H9 (cell line): ENCODE measurements at regions not wholly inside any gene's neighbourhood (a gene's known extent, or its start where the extent isn't known, plus 50 kb on each side); places are given as distances from the start of the nearest gene placed in this dataset.
"Not testable (repeated sequence)": the region's sequence is repeated elsewhere in the genome, so short reads cannot be mapped to it uniquely, and the experiment has no call there.

Source experiments
- DNase-seq: peaks from one replicate; pipeline ENCODE4 v3.0.0-alpha.2; 2017
- H2AFZ ChIP-seq: one replicate; pipeline ENCODE4 v1.6.1; 2013; ENCODE audit warnings: mild to moderate bottlenecking, low read length, control low read depth, moderate library complexity
- H2AK5ac ChIP-seq: 2 replicates; pipeline ENCODE4 v1.6.1; 2013; ENCODE audit warnings: low read length, control low read depth, mixed read lengths; ENCODE audit not compliant: insufficient read length
- H2BK120ac ChIP-seq: one replicate; pipeline ENCODE4 v1.6.1; 2013; ENCODE audit warnings: low read depth, mild to moderate bottlenecking, low read length, control low read depth, inconsistent platforms; ENCODE audit not compliant: poor library complexity, severe bottlenecking
- H2BK12ac ChIP-seq: 2 replicates; pipeline ENCODE4 v1.6.1; 2013; ENCODE audit warnings: low read length, control low read depth, mixed read lengths, low read depth; ENCODE audit not compliant: insufficient read length
- H2BK15ac ChIP-seq: 2 replicates; pipeline ENCODE4 v1.6.1; 2013; ENCODE audit warnings: low read depth, low read length, control low read depth
- H2BK20ac ChIP-seq: one replicate; pipeline ENCODE4 v1.6.1; 2013; ENCODE audit warnings: low read depth, mild to moderate bottlenecking, low read length, control low read depth, inconsistent platforms; ENCODE audit not compliant: poor library complexity, severe bottlenecking
- H2BK5ac ChIP-seq: 2 replicates; pipeline ENCODE4 v1.6.1; 2013; ENCODE audit warnings: low read length, control low read depth, mixed read lengths; ENCODE audit not compliant: insufficient read length
- H3K14ac ChIP-seq: 2 replicates; pipeline ENCODE4 v1.6.1; 2013; ENCODE audit warnings: low read length, control low read depth; ENCODE audit not compliant: insufficient read depth
- H3K18ac ChIP-seq: 2 replicates; pipeline ENCODE4 v1.6.1; 2013; ENCODE audit warnings: low read depth, mild to moderate bottlenecking, mixed read lengths, low read length, control low read depth; ENCODE audit not compliant: insufficient read length
- H3K23ac ChIP-seq: 2 replicates; pipeline ENCODE4 v1.6.1; 2013; ENCODE audit warnings: low read length, control low read depth, mixed read lengths, low read depth; ENCODE audit not compliant: insufficient read length
- H3K23me2 ChIP-seq: 2 replicates; pipeline ENCODE4 v1.6.1; 2013; ENCODE audit warnings: low read depth, mild to moderate bottlenecking, mixed read lengths, low read length, control low read depth; ENCODE audit not compliant: insufficient read length, poor library complexity, severe bottlenecking
- H3K27ac ChIP-seq: 2 replicates; pipeline ENCODE4 v1.5.1; 2013; ENCODE audit warnings: low read length, control low read depth, mixed read lengths, low read depth; ENCODE audit not compliant: insufficient read length
- H3K27me3 ChIP-seq: 2 replicates; pipeline ENCODE4 v1.6.1; 2013; ENCODE audit warnings: low read length, control low read depth, inconsistent platforms; ENCODE audit not compliant: insufficient read depth
- H3K4ac ChIP-seq: 2 replicates; pipeline ENCODE4 v1.6.1; 2013; ENCODE audit warnings: low read depth, mild to moderate bottlenecking, control low read depth, inconsistent platforms, low read length, moderate library complexity
- H3K4me1 ChIP-seq: 2 replicates; pipeline ENCODE4 v1.6.1; 2013; ENCODE audit warnings: low read length, control low read depth, inconsistent platforms; ENCODE audit not compliant: insufficient read depth
- H3K4me2 ChIP-seq: 2 replicates; pipeline ENCODE4 v1.6.1; 2013; ENCODE audit warnings: low read length, control low read depth, mixed read lengths; ENCODE audit not compliant: insufficient read length, insufficient read depth
- H3K56ac ChIP-seq: 2 replicates; pipeline ENCODE4 v1.6.1; 2013; ENCODE audit warnings: low read depth, mild to moderate bottlenecking, mixed read lengths, low read length, control low read depth; ENCODE audit not compliant: insufficient read length
- H3K79me1 ChIP-seq: 2 replicates; pipeline ENCODE4 v1.6.1; 2013; ENCODE audit warnings: low read depth, mild to moderate bottlenecking, moderate library complexity, low read length, control low read depth, inconsistent platforms; ENCODE audit not compliant: insufficient read depth, poor library complexity, severe bottlenecking
- H3K79me2 ChIP-seq: 2 replicates; pipeline ENCODE4 v1.6.1; 2013; ENCODE audit warnings: low read length, control low read depth, inconsistent platforms; ENCODE audit not compliant: insufficient read depth
- H3K9ac ChIP-seq: 2 replicates; pipeline ENCODE4 v1.6.1; 2013; ENCODE audit warnings: low read length, control low read depth, mixed read lengths; ENCODE audit not compliant: insufficient read length; ENCODE audit errors: extremely low read depth
- H3K9me3 ChIP-seq: one replicate; pipeline ENCODE4 v1.6.1; 2013; ENCODE audit warnings: low read depth, low read length, inconsistent platforms; ENCODE audit not compliant: control insufficient read depth
- H3T11ph ChIP-seq: one replicate; pipeline ENCODE4 v1.6.1; 2013; ENCODE audit warnings: mild to moderate bottlenecking, low read length, control low read depth, inconsistent platforms
- H4K20me1 ChIP-seq: one replicate; pipeline ENCODE4 v1.6.1; 2013; ENCODE audit not compliant: control insufficient read depth, insufficient read length, insufficient read depth
- H4K5ac ChIP-seq: 2 replicates; pipeline ENCODE4 v1.6.1; 2013; ENCODE audit warnings: low read depth, mild to moderate bottlenecking, mixed read lengths, low read length, control low read depth; ENCODE audit not compliant: insufficient read length
- H4K8ac ChIP-seq: replicated peaks from 2 replicates; pipeline ENCODE4 v1.6.1; 2013; ENCODE audit warnings: low read length, control low read depth, mixed read lengths, low read depth; ENCODE audit not compliant: insufficient read length
- H4K91ac ChIP-seq: 2 replicates; pipeline ENCODE4 v1.6.1; 2013; ENCODE audit warnings: low read depth, mild to moderate bottlenecking, moderate library complexity, mixed read lengths, low read length, control low read depth; ENCODE audit not compliant: insufficient read length
- H3K27ac Mint-ChIP-seq, 3 experiments: 2 replicates in 2 of 3; 3 replicates in 1 of 3; pipeline ENCODE4 v1.8.0; 2020 to 2021; ENCODE audit warnings: mixed read lengths in 3 of 3, mild to moderate bottlenecking in 1 of 3, moderate library complexity in 1 of 3
- H3K27me3 Mint-ChIP-seq: 2 replicates; pipeline ENCODE4 v1.8.0; 2021; ENCODE audit warnings: low read depth, mild to moderate bottlenecking, moderate library complexity, mixed read lengths
- H3K36me3 Mint-ChIP-seq, 3 experiments: 2 replicates in 2 of 3; 3 replicates in 1 of 3; pipeline ENCODE4 v1.8.0; 2020 to 2021; ENCODE audit warnings: low read depth in 3 of 3, mixed read lengths in 3 of 3; ENCODE audit not compliant: insufficient read depth in 1 of 3
- H3K4me1 Mint-ChIP-seq, 2 experiments: 2 replicates each; pipeline ENCODE4 v1.8.0; 2020; ENCODE audit warnings: mixed read lengths in 2 of 2
- H3K4me3 Mint-ChIP-seq, 2 experiments: 2 replicates in 1 of 2; 3 replicates in 1 of 2; pipeline ENCODE4 v1.8.0; 2020 to 2021; ENCODE audit warnings: mild to moderate bottlenecking in 2 of 2, mixed read lengths in 2 of 2, moderate library complexity in 1 of 2
- H3K9me3 Mint-ChIP-seq, 2 experiments: 2 replicates in 1 of 2; 3 replicates in 1 of 2; pipeline ENCODE4 v1.8.0; 2020; ENCODE audit warnings: mild to moderate bottlenecking in 2 of 2, mixed read lengths in 2 of 2, moderate library complexity in 1 of 2
- CTCF ChIP-seq: fragments of 200-600 bp; sonication (generic); conservative IDR thresholded peaks from 3 replicates; pipeline ENCODE4 v1.8.0; 2021; ENCODE audit warnings: antibody characterized with exemption, mild to moderate bottlenecking
- WGBS: extraction: QIAGEN DNeasy Blood & Tissue Kit; methylation state at CpG from one replicate; pipeline ENCODE4 v1.1.7; 2013; ENCODE audit warnings: missing lambda C conversion rate, low lambda C conversion rate, mixed read lengths; ENCODE audit not compliant: insufficient read length; ENCODE audit errors: extremely low coverage; 5-methylcytosine and 5-hydroxymethylcytosine counted together

- Histone ChIP-seq H3K9ac (no peak overlapping the region), H3K9me3 (no peaks in the 10 kb centered on the region), H3K4me2 (no peak overlapping the region), H3K23me2 (no peaks in the 10 kb centered on the region), H3K18ac (no peak overlapping the region), H3K4ac (no peak overlapping the region), H3K23ac (no peak overlapping the region), H3K27me3 (no peaks in the 10 kb centered on the region), H4K8ac (no peak overlapping the region), H2AFZ (no peak overlapping the region), H3K56ac (no peak overlapping the region), H3K14ac (no peak overlapping the region), H2BK120ac (no peak overlapping the region), H3K4me1 (no peaks in the 10 kb centered on the region), H3K79me2 (no peaks in the 10 kb centered on the region), H2BK12ac (no peak overlapping the region), H4K91ac (no peak overlapping the region), H4K5ac (no peak overlapping the region), H2BK15ac (no peak overlapping the region), H4K20me1 (no peaks in the 10 kb centered on the region), H2AK5ac (no peak overlapping the region), H3T11ph (no peak overlapping the region), H2BK20ac (no peak overlapping the region), H2BK5ac (no peak overlapping the region), H3K79me1 (no peaks in the 10 kb centered on the region), H3K27ac (no peak overlapping the region)
- H3K27ac Mint-ChIP-seq, result no peak overlapping the region
- no peaks in the 10 kb centered on the region for H3K27me3 Mint-ChIP-seq
- no peaks in the 10 kb centered on the region for H3K36me3 Mint-ChIP-seq
- H3K4me3 Mint-ChIP-seq, result no peak overlapping the region
- WGBS, result no CpG with 5 or more reads among the region's 2 CpGs
- no peaks in the 10 kb centered on the region for H3K4me1 Mint-ChIP-seq
- H3K9me3 Mint-ChIP-seq, result 0 out of 5 replicates have a peak, but pooled peaks cover 0 to 1% of the 10 kb centered on the region in 2 experiments
- TF ChIP-seq CTCF, result no peak
- no peak for DNase-seq
Observed at GRCh38 chr7:86444245-86444644, 199.5 kb upstream of the GRM3 start.

GRCh38 chr7:86440420-86440819 is 203.3 kb upstream of the GRM3 start:
- H3K14ac ChIP-seq, H2BK20ac ChIP-seq, H3K9ac ChIP-seq, H2BK5ac ChIP-seq, H3K4ac ChIP-seq, H3K36me3 Mint-ChIP-seq, H3K4me2 ChIP-seq, H3K27ac ChIP-seq, H3K56ac ChIP-seq, H2BK12ac ChIP-seq, H3K18ac ChIP-seq, H3K9me3 ChIP-seq, H2AFZ ChIP-seq, H2BK15ac ChIP-seq, H3K27ac Mint-ChIP-seq, H3K4me1 Mint-ChIP-seq, H3K79me1 ChIP-seq, H3K27me3 Mint-ChIP-seq, H4K91ac ChIP-seq, H3K4me3 Mint-ChIP-seq, H3T11ph ChIP-seq, H3K23ac ChIP-seq, DNase-seq, H3K27me3 ChIP-seq, H3K23me2 ChIP-seq, H2BK120ac ChIP-seq, H3K9me3 Mint-ChIP-seq, H3K4me1 ChIP-seq, H4K8ac ChIP-seq, H4K5ac ChIP-seq, H4K20me1 ChIP-seq, H3K79me2 ChIP-seq, H2AK5ac ChIP-seq: not testable (repeated sequence)
- no CpG with 5 or more reads among the region's 29 CpGs for WGBS
